ENCODE measurements at regions not wholly inside any gene's neighbourhood (a gene's known extent, or its start where the extent isn't known, plus 50 kb on each side); places are given as distances from the start of the nearest gene placed in this dataset.

- Histone ChIP-seq H3K36me3 (no peaks in the 10 kb centered on the region), H3K4me3 (no peak overlapping the region), H3K27ac (no peak overlapping the region), H3K9me3 (no peaks in the 10 kb centered on the region), H3K27me3 (no peaks in the 10 kb centered on the region), H3K4me1 (no peaks in the 10 kb centered on the region)
- no peak for TF ChIP-seq CTCF (IDR thresholded peaks at IDR 0.05)
- DNase-seq (ENCODE audit: low spot score), result no peak
Observed at GRCh38 chr17:68178831-68179230, 69.0 kb upstream of the AMZ2 start.

- no peak for TF ChIP-seq CTCF (IDR thresholded peaks at IDR 0.05)
- no peaks in the 10 kb centered on the region for H3K9me3 ChIP-seq
- H3K4me3 ChIP-seq, result no peak overlapping the region
- H3K27ac ChIP-seq, result no peak overlapping the region
- H3K27me3 ChIP-seq, result no peaks in the 10 kb centered on the region
- no peaks in the 10 kb centered on the region for H3K4me1 ChIP-seq
- no peaks in the 10 kb centered on the region for H3K36me3 ChIP-seq
- no peak for DNase-seq (ENCODE audit: low spot score)
Observed at GRCh38 chr17:68179236-68179925, 68.5 kb upstream of the AMZ2 start.

GRCh38 chr17:68179926-68180285 is 67.9 kb upstream of the AMZ2 start:
- Histone ChIP-seq H3K27me3 (no peaks in the 10 kb centered on the region), H3K9me3 (no peaks in the 10 kb centered on the region), H3K27ac (no peak overlapping the region), H3K4me3 (no peak overlapping the region), H3K4me1 (no peaks in the 10 kb centered on the region), H3K36me3 (no peaks in the 10 kb centered on the region)
- no peak for TF ChIP-seq CTCF (IDR thresholded peaks at IDR 0.05)
- DNase-seq (ENCODE audit: low spot score), result no peak

- DNase-seq (ENCODE audit: low spot score), result no peak
- no peak overlapping the region for H3K4me3 ChIP-seq
- no peak for TF ChIP-seq CTCF (IDR thresholded peaks at IDR 0.05)
- no peaks in the 10 kb centered on the region for H3K4me1 ChIP-seq
- H3K36me3 ChIP-seq, result no peaks in the 10 kb centered on the region
- no peak overlapping the region for H3K27ac ChIP-seq
- H3K9me3 ChIP-seq, result no peaks in the 10 kb centered on the region
- no peaks in the 10 kb centered on the region for H3K27me3 ChIP-seq
Observed at GRCh38 chr17:68182011-68182306, 65.9 kb upstream of the AMZ2 start.

- no peak overlapping the region for H3K4me3 ChIP-seq
- H3K9me3 ChIP-seq, result no peaks in the 10 kb centered on the region
- TF ChIP-seq CTCF (IDR thresholded peaks at IDR 0.05), result no peak
- no peak for DNase-seq (ENCODE audit: low spot score)
- H3K27me3 ChIP-seq, result no peaks in the 10 kb centered on the region
- H3K27ac ChIP-seq, result no peak overlapping the region
- H3K36me3 ChIP-seq, result no peaks in the 10 kb centered on the region
- H3K4me1 ChIP-seq, result no peaks in the 10 kb centered on the region
Observed at GRCh38 chr17:68182940-68183551, 64.8 kb upstream of the AMZ2 start.

- H3K27ac ChIP-seq, result no peak overlapping the region
- DNase-seq (ENCODE audit: low spot score), result no peak
- no peaks in the 10 kb centered on the region for H3K27me3 ChIP-seq
- H3K36me3 ChIP-seq, result no peaks in the 10 kb centered on the region
- H3K9me3 ChIP-seq, result no peaks in the 10 kb centered on the region
- no peak for TF ChIP-seq CTCF (IDR thresholded peaks at IDR 0.05)
- H3K4me1 ChIP-seq, result no peaks in the 10 kb centered on the region
- no peak overlapping the region for H3K4me3 ChIP-seq
Observed at GRCh38 chr17:68184141-68184571, 63.7 kb upstream of the AMZ2 start.

Data from right atrium auricular region (tissue), 2 donors.